Loucy (cell line): ENCODE measurements at regions not wholly inside any gene's neighbourhood (a gene's known extent, or its start where the extent isn't known, plus 50 kb on each side); places are given as distances from the start of the nearest gene placed in this dataset.

Experiments used
- CTCF ChIP-seq: fragments of 200-600 bp; sonication (generic); conservative IDR thresholded peaks from 2 replicates; pipeline ENCODE4 v1.5.1; 2014; ENCODE audit warnings: mild to moderate bottlenecking, antibody characterized with exemption, low read length
- EZH2phosphoT487 ChIP-seq: fragments of 200-600 bp; IDR thresholded peaks from 2 replicates; pipeline ENCODE4 v1.6.1; 2018; ENCODE audit warnings: antibody characterized with exemption, mild to moderate bottlenecking, moderate library complexity, borderline replicate concordance

GRCh38 chr10:113384181-113384580 is 168.7 kb upstream of the HABP2 start:
- TF ChIP-seq CTCF (no peak), EZH2phosphoT487 (no peak)
